ENCODE measurements at regions not wholly inside any gene's neighbourhood (a gene's known extent, or its start where the extent isn't known, plus 50 kb on each side); places are given as distances from the start of the nearest gene placed in this dataset.

GRCh38 chr11:98967005-98967404 is 53.7 kb upstream of the CNTN5 start:
- no peak overlapping the region for H3K27ac ChIP-seq (ENCODE audit: low read length)

More at GRCh38 chr11:98967005-98967404, 53.7 kb upstream of the CNTN5 start:
- Histone ChIP-seq H3K9me3 (ENCODE audit: control insufficient read depth, low read length) (no peaks in the 10 kb centered on the region), H3K4me1 (ENCODE audit: control insufficient read depth, insufficient read depth, low read length) (no peaks in the 10 kb centered on the region), H3K27me3 (ENCODE audit: control insufficient read depth, insufficient read depth) (no peaks in the 10 kb centered on the region), H3K4me3 (ENCODE audit: low read length) (no peak overlapping the region)
- ATAC-seq (no peak), DNase-seq (no peak)
- 68% methylated on average over 4 of the region's 4 CpGs for WGBS
- intact Hi-C loops (cut with DNase I): no loop called here

Data from right cardiac atrium (tissue), 5 donors.